ENCODE measurements at regions not wholly inside any gene's neighbourhood (a gene's known extent, or its start where the extent isn't known, plus 50 kb on each side); places are given as distances from the start of the nearest gene placed in this dataset.

- no peak overlapping the region for H2AFZ ChIP-seq (ENCODE audit: low read depth)
- H3K79me2 ChIP-seq (ENCODE audit: insufficient read depth, low read depth) = no peaks in the 10 kb centered on the region
- no peaks in the 10 kb centered on the region for H3K27me3 ChIP-seq (ENCODE audit: insufficient read depth, low read depth)
- no peaks in the 10 kb centered on the region for H3K4me1 ChIP-seq (ENCODE audit: low read depth, poor library complexity, severe bottlenecking)
- no peak overlapping the region for H3K9ac ChIP-seq
- no peaks in the 10 kb centered on the region for H3K36me3 ChIP-seq (ENCODE audit: insufficient read depth)
- no peaks in the 10 kb centered on the region for H4K20me1 ChIP-seq (ENCODE audit: insufficient read depth)
- H3K4me2 ChIP-seq = no peak overlapping the region
- no peak overlapping the region for H3K4me3 ChIP-seq (IDR thresholded peaks at IDR 0.05; ENCODE audit: insufficient read depth, low read depth, low read length)
- no peak overlapping the region for H3K27ac ChIP-seq
- no peak for TF ChIP-seq CTCF (conservative IDR thresholded peaks at IDR 0.05; ENCODE audit: low read depth, low read length)
Measured at GRCh38 chr3:107870943-107871638, 219.7 kb downstream of the CD47 start.

- H3K4me2 ChIP-seq = peak overlapping the region; percentile 12; the same call in 1 of the 2 replicates
- TF ChIP-seq CTCF (conservative IDR thresholded peaks at IDR 0.05; ENCODE audit: low read depth, low read length) = no peak
- no peak overlapping the region for H3K9ac ChIP-seq
- H3K27ac ChIP-seq = no peak overlapping the region
- no peak overlapping the region for H2AFZ ChIP-seq (ENCODE audit: low read depth)
- H3K79me2 ChIP-seq (ENCODE audit: insufficient read depth, low read depth) = no peaks in the 10 kb centered on the region
- H3K4me1 ChIP-seq (ENCODE audit: low read depth, poor library complexity, severe bottlenecking) = no peaks in the 10 kb centered on the region
- H3K4me3 ChIP-seq (IDR thresholded peaks at IDR 0.05; ENCODE audit: insufficient read depth, low read depth, low read length) = no peak overlapping the region
- no peaks in the 10 kb centered on the region for H3K36me3 ChIP-seq (ENCODE audit: insufficient read depth)
- H3K27me3 ChIP-seq (ENCODE audit: insufficient read depth, low read depth) = no peaks in the 10 kb centered on the region
- no peaks in the 10 kb centered on the region for H4K20me1 ChIP-seq (ENCODE audit: insufficient read depth)
Measured at GRCh38 chr3:107870096-107870495, 220.7 kb downstream of the CD47 start.

- H3K9ac ChIP-seq = no peak overlapping the region
- no peaks in the 10 kb centered on the region for H3K36me3 ChIP-seq (ENCODE audit: insufficient read depth)
- no peak overlapping the region for H3K4me2 ChIP-seq
- H3K27ac ChIP-seq = no peak overlapping the region
- H3K27me3 ChIP-seq (ENCODE audit: insufficient read depth, low read depth) = no peaks in the 10 kb centered on the region
- H4K20me1 ChIP-seq (ENCODE audit: insufficient read depth) = no peaks in the 10 kb centered on the region
- no peak for TF ChIP-seq CTCF (conservative IDR thresholded peaks at IDR 0.05; ENCODE audit: low read depth, low read length)
- no peaks in the 10 kb centered on the region for H3K4me1 ChIP-seq (ENCODE audit: low read depth, poor library complexity, severe bottlenecking)
- no peak overlapping the region for H3K4me3 ChIP-seq (IDR thresholded peaks at IDR 0.05; ENCODE audit: insufficient read depth, low read depth, low read length)
- no peaks in the 10 kb centered on the region for H3K79me2 ChIP-seq (ENCODE audit: insufficient read depth, low read depth)
- no peak overlapping the region for H2AFZ ChIP-seq (ENCODE audit: low read depth)
Measured at GRCh38 chr3:107868449-107868848, 222.4 kb downstream of the CD47 start.

- H3K27me3 ChIP-seq (ENCODE audit: insufficient read depth, low read depth) = no peaks in the 10 kb centered on the region
- H3K36me3 ChIP-seq (ENCODE audit: insufficient read depth) = no peaks in the 10 kb centered on the region
- no peaks in the 10 kb centered on the region for H3K79me2 ChIP-seq (ENCODE audit: insufficient read depth, low read depth)
- TF ChIP-seq CTCF (conservative IDR thresholded peaks at IDR 0.05; ENCODE audit: low read depth, low read length) = no peak
- no peaks in the 10 kb centered on the region for H3K4me1 ChIP-seq (ENCODE audit: low read depth, poor library complexity, severe bottlenecking)
- no peak overlapping the region for H3K4me2 ChIP-seq
- H3K4me3 ChIP-seq (IDR thresholded peaks at IDR 0.05; ENCODE audit: insufficient read depth, low read depth, low read length) = no peak overlapping the region
- no peak overlapping the region for H3K27ac ChIP-seq
- no peak overlapping the region for H2AFZ ChIP-seq (ENCODE audit: low read depth)
- no peak overlapping the region for H3K9ac ChIP-seq
- H4K20me1 ChIP-seq (ENCODE audit: insufficient read depth) = no peaks in the 10 kb centered on the region
Measured at GRCh38 chr3:107861904-107862303, 228.9 kb downstream of the CD47 start.

Measured in KMS-11 (cell line).